Sigmoid colon (tissue), 3 donors: ENCODE measurements at regions not wholly inside any gene's neighbourhood (a gene's known extent, or its start where the extent isn't known, plus 50 kb on each side); places are given as distances from the start of the nearest gene placed in this dataset.

ENCODE experiments used
- CTCF ChIP-seq, 4 experiments: fragments of 450-650 bp in 3 of 4; fragments of 200-600 bp in 1 of 4; IDR thresholded peaks; one replicate each; pipeline ENCODE4 v1.5.1; 2016 to 2019; ENCODE audit warnings: antibody characterized with exemption in 4 of 4, mild to moderate bottlenecking in 3 of 4, moderate library complexity in 2 of 4
- POLR2A ChIP-seq, 2 donors: fragments of 450-650 bp; IDR thresholded peaks; one replicate each; pipeline ENCODE4 v1.6.1; 2016; ENCODE audit warnings: antibody characterized with exemption in 2 of 2, mild to moderate bottlenecking in 2 of 2, moderate library complexity in 2 of 2

GRCh38 chrX:26375346-26375745 lies 159.4 kb downstream of the MAGEB5 start:
- TF ChIP-seq POLR2A (IDR thresholded peaks at IDR 0.05) (no peak), CTCF (IDR thresholded peaks at IDR 0.05) (no peak)
